ENCODE measurements at regions not wholly inside any gene's neighbourhood (a gene's known extent, or its start where the extent isn't known, plus 50 kb on each side); places are given as distances from the start of the nearest gene placed in this dataset.

DNA sequence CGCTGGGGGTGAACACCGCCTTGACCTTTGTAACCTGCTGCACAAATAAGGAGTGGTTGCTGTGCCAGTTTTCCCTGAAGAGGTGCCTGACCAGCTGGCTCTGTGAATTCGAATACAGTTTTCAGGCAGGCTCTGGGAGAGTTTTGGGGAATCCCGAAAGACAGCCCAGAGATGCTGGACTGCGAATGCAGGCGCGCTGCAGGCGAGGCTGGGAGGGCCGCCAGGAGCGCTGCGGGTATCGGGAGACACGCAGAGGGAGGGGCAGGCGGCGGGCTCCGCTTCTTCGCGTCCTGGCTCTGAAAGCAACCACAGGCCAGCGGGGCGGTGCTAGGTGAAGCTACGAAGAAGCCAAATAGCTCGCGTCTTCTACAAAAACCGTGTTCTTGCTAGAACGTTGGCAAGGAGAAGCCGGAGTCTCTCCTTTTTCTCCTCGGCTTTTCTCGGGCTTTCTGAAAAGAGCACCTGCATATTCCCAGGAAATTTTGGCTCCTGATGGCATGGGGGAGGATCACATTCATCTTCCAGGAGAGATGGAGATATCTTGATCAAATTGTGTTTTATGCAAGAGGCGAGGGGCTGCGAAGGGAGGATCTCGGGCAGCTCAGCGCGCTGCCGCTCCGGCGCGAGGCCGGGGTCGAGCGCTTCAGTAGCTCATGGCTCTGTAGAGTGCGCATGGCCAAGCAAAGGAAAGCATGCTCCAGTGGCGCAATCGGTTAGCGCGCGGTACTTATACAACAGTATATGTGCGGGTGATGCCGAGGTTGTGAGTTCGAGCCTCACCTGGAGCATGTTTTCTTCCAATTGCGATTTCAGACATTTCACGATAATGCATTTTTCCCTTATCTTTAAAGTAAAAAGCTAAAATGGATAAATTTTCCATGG is 158.1 kb upstream of the ZNF184 start (continued):
- TF ChIP-seq, protein P1, sequence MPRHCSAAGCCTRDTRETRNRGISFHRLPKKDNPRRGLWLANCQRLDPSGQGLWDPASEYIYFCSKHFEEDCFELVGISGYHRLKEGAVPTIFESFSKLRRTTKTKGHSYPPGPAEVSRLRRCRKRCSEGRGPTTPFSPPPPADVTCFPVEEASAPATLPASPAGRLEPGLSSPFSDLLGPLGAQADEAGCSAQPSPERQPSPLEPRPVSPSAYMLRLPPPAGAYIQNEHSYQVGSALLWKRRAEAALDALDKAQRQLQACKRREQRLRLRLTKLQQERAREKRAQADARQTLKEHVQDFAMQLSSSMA (CRISPR knock-in tag; IDR thresholded peaks at IDR 0.05) = peak; percentile 92
- TF ChIP-seq ZNF83 (CRISPR knock-in tag; IDR thresholded peaks at IDR 0.05; ENCODE audit: borderline replicate concordance) (peak; percentile 80; the same call in 1 of the 2 replicates), NR1H2 (CRISPR knock-in tag; IDR thresholded peaks at IDR 0.05; ENCODE audit: borderline replicate concordance, low read depth) (peak; percentile 83), ATAD3A (CRISPR knock-in tag; IDR thresholded peaks at IDR 0.05) (no peak), ZZZ3 (CRISPR knock-in tag; IDR thresholded peaks at IDR 0.05; ENCODE audit: borderline replicate concordance) (peak; percentile 55; the same call in 1 of the 2 replicates), HOXD1 (CRISPR knock-in tag; IDR thresholded peaks at IDR 0.05) (no peak), ZBTB3 (CRISPR knock-in tag; IDR thresholded peaks at IDR 0.05; ENCODE audit: borderline replicate concordance, low read depth) (peak; percentile 74), ZFP41 (CRISPR knock-in tag; IDR thresholded peaks at IDR 0.05; ENCODE audit: borderline replicate concordance) (peak; percentile 96; the same call in 1 of the 2 replicates), ZSCAN21 (CRISPR knock-in tag; IDR thresholded peaks at IDR 0.05; ENCODE audit: borderline replicate concordance) (peak; percentile 94), SP5 (CRISPR knock-in tag; IDR thresholded peaks at IDR 0.05; ENCODE audit: borderline replicate concordance, low read depth) (no peak), ZNF577 (CRISPR knock-in tag; IDR thresholded peaks at IDR 0.05; ENCODE audit: borderline replicate concordance, low read depth) (no peak), PPARG (CRISPR knock-in tag; conservative IDR thresholded peaks at IDR 0.05) (peak; percentile 72), MIER2 (CRISPR knock-in tag; IDR thresholded peaks at IDR 0.05) (peak; percentile 84), GATAD2A (CRISPR knock-in tag; IDR thresholded peaks at IDR 0.05) (peak; percentile 79), ZNF839 (CRISPR knock-in tag; IDR thresholded peaks at IDR 0.05; ENCODE audit: borderline replicate concordance) (0 out of 2 replicates have a peak, but pooled peaks have one; percentile 47), PHF8 (CRISPR knock-in tag; IDR thresholded peaks at IDR 0.05) (peak; percentile 52; the same call in 1 of the 2 replicates), ZNF260 (CRISPR knock-in tag; IDR thresholded peaks at IDR 0.05; ENCODE audit: borderline replicate concordance, low read depth) (peak; percentile 83; the same call in 1 of the 2 replicates), GZF1 (CRISPR knock-in tag; IDR thresholded peaks at IDR 0.05) (0 out of 2 replicates have a peak, but pooled peaks have one; percentile 49), ZNF678 (CRISPR knock-in tag; IDR thresholded peaks at IDR 0.05) (peak; percentile 76; the same call in 1 of the 2 replicates), TP53 (CRISPR knock-in tag; conservative IDR thresholded peaks at IDR 0.05) (no peak), NFYB (CRISPR knock-in tag; IDR thresholded peaks at IDR 0.05) (no peak)
- TF ChIP-seq, protein P2, sequence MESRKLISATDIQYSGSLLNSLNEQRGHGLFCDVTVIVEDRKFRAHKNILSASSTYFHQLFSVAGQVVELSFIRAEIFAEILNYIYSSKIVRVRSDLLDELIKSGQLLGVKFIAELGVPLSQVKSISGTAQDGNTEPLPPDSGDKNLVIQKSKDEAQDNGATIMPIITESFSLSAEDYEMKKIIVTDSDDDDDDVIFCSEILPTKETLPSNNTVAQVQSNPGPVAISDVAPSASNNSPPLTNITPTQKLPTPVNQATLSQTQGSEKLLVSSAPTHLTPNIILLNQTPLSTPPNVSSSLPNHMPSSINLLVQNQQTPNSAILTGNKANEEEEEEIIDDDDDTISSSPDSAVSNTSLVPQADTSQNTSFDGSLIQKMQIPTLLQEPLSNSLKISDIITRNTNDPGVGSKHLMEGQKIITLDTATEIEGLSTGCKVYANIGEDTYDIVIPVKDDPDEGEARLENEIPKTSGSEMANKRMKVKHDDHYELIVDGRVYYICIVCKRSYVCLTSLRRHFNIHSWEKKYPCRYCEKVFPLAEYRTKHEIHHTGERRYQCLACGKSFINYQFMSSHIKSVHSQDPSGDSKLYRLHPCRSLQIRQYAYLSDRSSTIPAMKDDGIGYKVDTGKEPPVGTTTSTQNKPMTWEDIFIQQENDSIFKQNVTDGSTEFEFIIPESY (CRISPR knock-in tag; IDR thresholded peaks at IDR 0.05) = peak; percentile 73
- TF ChIP-seq, protein P3, sequence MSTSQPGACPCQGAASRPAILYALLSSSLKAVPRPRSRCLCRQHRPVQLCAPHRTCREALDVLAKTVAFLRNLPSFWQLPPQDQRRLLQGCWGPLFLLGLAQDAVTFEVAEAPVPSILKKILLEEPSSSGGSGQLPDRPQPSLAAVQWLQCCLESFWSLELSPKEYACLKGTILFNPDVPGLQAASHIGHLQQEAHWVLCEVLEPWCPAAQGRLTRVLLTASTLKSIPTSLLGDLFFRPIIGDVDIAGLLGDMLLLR (CRISPR knock-in tag; IDR thresholded peaks at IDR 0.05) = peak; percentile 82
- TF ChIP-seq, protein P4, sequence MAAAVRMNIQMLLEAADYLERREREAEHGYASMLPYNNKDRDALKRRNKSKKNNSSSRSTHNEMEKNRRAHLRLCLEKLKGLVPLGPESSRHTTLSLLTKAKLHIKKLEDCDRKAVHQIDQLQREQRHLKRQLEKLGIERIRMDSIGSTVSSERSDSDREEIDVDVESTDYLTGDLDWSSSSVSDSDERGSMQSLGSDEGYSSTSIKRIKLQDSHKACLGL (CRISPR knock-in tag; IDR thresholded peaks at IDR 0.05) = peak; percentile 94
- TF ChIP-seq, protein P5, sequence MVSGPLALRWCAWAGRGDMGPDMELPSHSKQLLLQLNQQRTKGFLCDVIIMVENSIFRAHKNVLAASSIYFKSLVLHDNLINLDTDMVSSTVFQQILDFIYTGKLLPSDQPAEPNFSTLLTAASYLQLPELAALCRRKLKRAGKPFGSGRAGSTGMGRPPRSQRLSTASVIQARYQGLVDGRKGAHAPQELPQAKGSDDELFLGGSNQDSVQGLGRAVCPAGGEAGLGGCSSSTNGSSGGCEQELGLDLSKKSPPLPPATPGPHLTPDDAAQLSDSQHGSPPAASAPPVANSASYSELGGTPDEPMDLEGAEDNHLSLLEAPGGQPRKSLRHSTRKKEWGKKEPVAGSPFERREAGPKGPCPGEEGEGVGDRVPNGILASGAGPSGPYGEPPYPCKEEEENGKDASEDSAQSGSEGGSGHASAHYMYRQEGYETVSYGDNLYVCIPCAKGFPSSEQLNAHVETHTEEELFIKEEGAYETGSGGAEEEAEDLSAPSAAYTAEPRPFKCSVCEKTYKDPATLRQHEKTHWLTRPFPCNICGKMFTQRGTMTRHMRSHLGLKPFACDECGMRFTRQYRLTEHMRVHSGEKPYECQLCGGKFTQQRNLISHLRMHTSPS (CRISPR knock-in tag; IDR thresholded peaks at IDR 0.05; ENCODE audit: low read depth) = no peak

Data from HepG2 (cell line).